HG02973 (cell line): ENCODE measurements at regions not wholly inside any gene's neighbourhood (a gene's known extent, or its start where the extent isn't known, plus 50 kb on each side); places are given as distances from the start of the nearest gene placed in this dataset.

ENCODE experiments used
- ATAC-seq: cut with Tn5 transposase; IDR thresholded peaks from one replicate; pipeline ENCODE4 v1.9.1; 2021; ENCODE audit warnings: moderate library complexity; ENCODE audit not compliant: unreplicated experiment

GRCh38 chr9:38287420-38287985 lies 105.0 kb upstream of the ALDH1B1 start:
- ATAC-seq, result no peak

- no peak for ATAC-seq
Observed at GRCh38 chr9:38286766-38287165, 105.7 kb upstream of the ALDH1B1 start.

- ATAC-seq, result no peak
Observed at GRCh38 chr9:38286357-38286756, 106.1 kb upstream of the ALDH1B1 start.

- no peak for ATAC-seq
Observed at GRCh38 chr9:38285236-38285635, 107.3 kb upstream of the ALDH1B1 start.

GRCh38 chr9:38284588-38285051 lies 107.9 kb upstream of the ALDH1B1 start:
- ATAC-seq, result no peak

GRCh38 chr9:38284039-38284575 lies 108.4 kb upstream of the ALDH1B1 start:
- ATAC-seq, result no peak

- no peak for ATAC-seq
Observed at GRCh38 chr9:38282756-38283155, 109.7 kb upstream of the ALDH1B1 start.

GRCh38 chr9:38281917-38282316 lies 110.6 kb upstream of the ALDH1B1 start:
- no peak for ATAC-seq

- no peak for ATAC-seq
Observed at GRCh38 chr9:38281196-38281595, 111.3 kb upstream of the ALDH1B1 start.

GRCh38 chr9:38280251-38280800 lies 112.2 kb upstream of the ALDH1B1 start:
- no peak for ATAC-seq

GRCh38 chr9:38278931-38279679 lies 113.4 kb upstream of the ALDH1B1 start:
- no peak for ATAC-seq

- ATAC-seq, result no peak
Observed at GRCh38 chr9:38278457-38278856, 114.0 kb upstream of the ALDH1B1 start.

- ATAC-seq, result no peak
Observed at GRCh38 chr9:38277601-38278200, 114.8 kb upstream of the ALDH1B1 start.

GRCh38 chr9:38276771-38277439 lies 115.6 kb upstream of the ALDH1B1 start:
- no peak for ATAC-seq

GRCh38 chr9:38274800-38275199 lies 117.7 kb upstream of the ALDH1B1 start:
- no peak for ATAC-seq

GRCh38 chr9:38272710-38273109 lies 119.8 kb upstream of the ALDH1B1 start:
- no peak for ATAC-seq

- no peak for ATAC-seq
Observed at GRCh38 chr9:38271666-38272241, 120.7 kb upstream of the ALDH1B1 start.

GRCh38 chr9:38269775-38270174 lies 122.7 kb upstream of the ALDH1B1 start:
- ATAC-seq, result no peak

GRCh38 chr9:38263532-38263931 lies 129.0 kb upstream of the ALDH1B1 start:
- ATAC-seq, result no peak

- ATAC-seq, result no peak
Observed at GRCh38 chr9:38259519-38260218, 132.8 kb upstream of the ALDH1B1 start.
